CD14-positive monocyte (primary cell): ENCODE measurements at regions not wholly inside any gene's neighbourhood (a gene's known extent, or its start where the extent isn't known, plus 50 kb on each side); places are given as distances from the start of the nearest gene placed in this dataset.

Source experiments
- DNase-seq, 3 donors: peaks; one replicate each; pipeline ENCODE4 v3.0.0-alpha.2; 2011 to 2022
- H2AFZ ChIP-seq: 2 replicates; pipeline ENCODE4 v1.6.0; 2012; ENCODE audit warnings: mild to moderate bottlenecking, low read depth, low read length, inconsistent platforms; ENCODE audit not compliant: insufficient read depth, poor library complexity, severe bottlenecking
- H3K27ac ChIP-seq, 2 donors: 1 replicate in 1 of 2; 2 replicates in 1 of 2; pipeline ENCODE4 v1.5.1; 2012 to 2013; ENCODE audit warnings: low read length in 2 of 2, control low read depth in 1 of 2, inconsistent platforms in 1 of 2, low read depth in 1 of 2, mild to moderate bottlenecking in 1 of 2
- H3K27me3 ChIP-seq, 2 donors: one replicate each; pipeline versions ENCODE4 v1.6.0 to v1.6.1; 2011 to 2013; ENCODE audit warnings: low read length in 2 of 2; ENCODE audit not compliant: control insufficient read depth in 2 of 2, insufficient read depth in 2 of 2
- H3K36me3 ChIP-seq, 2 donors: replicated peaks in 1 of 2; 1 replicate in 1 of 2; 2 replicates in 1 of 2; pipeline versions ENCODE4 v1.5.1 to v1.6.1; 2012 to 2013; ENCODE audit warnings: low read length in 2 of 2, control low read depth in 1 of 2, inconsistent platforms in 1 of 2, mild to moderate bottlenecking in 1 of 2; ENCODE audit not compliant: insufficient read depth in 2 of 2, control insufficient read depth in 1 of 2
- H3K4me1 ChIP-seq, 2 donors: 1 replicate in 1 of 2; 2 replicates in 1 of 2; pipeline versions ENCODE4 v1.5.1 to v1.6.1; 2012 to 2013; ENCODE audit warnings: low read length in 2 of 2, control low read depth in 1 of 2, inconsistent platforms in 1 of 2, mild to moderate bottlenecking in 1 of 2, moderate library complexity in 1 of 2; ENCODE audit not compliant: insufficient read depth in 2 of 2, control insufficient read depth in 1 of 2
- H3K4me2 ChIP-seq: replicated peaks from 2 replicates; pipeline ENCODE3; 2012; ENCODE audit warnings: low read length, moderate library complexity, mild to moderate bottlenecking; ENCODE audit not compliant: poor library complexity, severe bottlenecking; ENCODE audit errors: extremely low read depth
- H3K4me3 ChIP-seq, 3 experiments: fragments of 200-600 bp in 1 of 3; sonication (generic) in 1 of 3; replicated peaks in 1 of 3; 1 replicate in 2 of 3; 2 replicates in 1 of 3; pipeline ENCODE4 v1.5.1; 2011 to 2013; ENCODE audit warnings: low read length in 3 of 3, mild to moderate bottlenecking in 3 of 3, control low read depth in 2 of 3, low read depth in 2 of 3, inconsistent platforms in 1 of 3, moderate library complexity in 1 of 3
- H3K79me2 ChIP-seq: 2 replicates; pipeline ENCODE4 v1.6.0; 2012; ENCODE audit warnings: mild to moderate bottlenecking, control low read depth, inconsistent platforms, low read length, moderate library complexity; ENCODE audit not compliant: insufficient read depth
- H3K9ac ChIP-seq: 2 replicates; pipeline ENCODE4 v1.6.0; 2017; ENCODE audit warnings: low read length, mild to moderate bottlenecking; ENCODE audit not compliant: insufficient read depth, poor library complexity, severe bottlenecking
- H3K9me3 ChIP-seq, 2 donors: replicated peaks in 1 of 2; 1 replicate in 1 of 2; 2 replicates in 1 of 2; pipeline versions ENCODE4 v1.5.1 to v1.6.1; 2012 to 2013; ENCODE audit warnings: low read length in 2 of 2, control low read depth in 1 of 2; ENCODE audit not compliant: control insufficient read depth in 1 of 2, insufficient read depth in 1 of 2
- H4K20me1 ChIP-seq: 2 replicates; pipeline ENCODE4 v1.6.0; 2012; ENCODE audit warnings: mild to moderate bottlenecking, low read length, control low read depth, moderate library complexity; ENCODE audit not compliant: insufficient read depth
- H3K27ac Mint-ChIP-seq, 7 donors: one replicate each; pipeline ENCODE4 v1.8.0; 2020; ENCODE audit warnings: mild to moderate bottlenecking in 7 of 7, mixed read lengths in 7 of 7, moderate library complexity in 6 of 7, inconsistent platforms in 2 of 7
- H3K27me3 Mint-ChIP-seq, 3 donors: one replicate each; pipeline ENCODE4 v1.8.0; 2021 to 2022; ENCODE audit warnings: low read depth in 3 of 3, mild to moderate bottlenecking in 3 of 3, mixed read lengths in 3 of 3, moderate library complexity in 3 of 3, inconsistent platforms in 1 of 3
- H3K36me3 Mint-ChIP-seq, 2 donors: one replicate each; pipeline ENCODE4 v1.8.0; 2020; ENCODE audit warnings: mixed read lengths in 2 of 2, inconsistent platforms in 1 of 2, mild to moderate bottlenecking in 1 of 2
- H3K4me1 Mint-ChIP-seq: one replicate; pipeline ENCODE4 v1.8.0; 2020; ENCODE audit warnings: mild to moderate bottlenecking, mixed read lengths
- H3K4me3 Mint-ChIP-seq, 2 donors: one replicate each; pipeline ENCODE4 v1.8.0; 2020; ENCODE audit warnings: mild to moderate bottlenecking in 2 of 2, mixed read lengths in 2 of 2, moderate library complexity in 1 of 2
- H3K9me3 Mint-ChIP-seq, 7 donors: one replicate each; pipeline ENCODE4 v1.8.0; 2020 to 2022; ENCODE audit warnings: mixed read lengths in 7 of 7, mild to moderate bottlenecking in 6 of 7, moderate library complexity in 6 of 7, inconsistent platforms in 2 of 7
- WGBS: methylation state at CpG from one replicate; pipeline ENCODE4 v1.1.5; 2013; ENCODE audit warnings: missing lambda C conversion rate; ENCODE audit not compliant: insufficient coverage; 5-methylcytosine and 5-hydroxymethylcytosine counted together
- intact Hi-C, 2 donors: fragments of 100-400 bp; cut with micrococcal nuclease; formaldehyde crosslinking; loops; one replicate each; pipeline versions ENCODE4 v1.15.0 to v1.15.1; 2023
- TF ChIP-seq, protein P1 (sequence below): fragments of 200-600 bp; IDR thresholded peaks from one replicate; pipeline ENCODE4 v1.8.0; 2022; ENCODE audit warnings: antibody characterized with exemption, mild to moderate bottlenecking

DNA sequence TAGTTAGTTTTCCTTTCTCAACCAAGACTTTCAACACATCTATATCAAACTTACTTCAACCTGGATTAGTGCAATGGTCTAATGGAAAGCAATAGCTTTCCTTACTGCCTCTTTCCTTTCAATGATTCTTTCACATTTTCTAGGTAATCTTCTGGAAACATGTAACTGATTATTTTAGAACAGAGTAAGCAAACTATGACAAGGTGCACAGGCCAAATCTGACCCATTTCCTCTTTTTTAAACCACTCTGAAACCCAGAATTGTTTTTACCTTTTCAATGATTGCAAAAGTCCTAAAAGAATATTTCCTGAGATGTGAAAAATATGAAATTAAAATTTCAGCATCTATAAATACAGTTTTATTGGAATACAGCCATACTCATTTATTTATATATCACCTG is 81.6 kb upstream of the TMTC2 start:
- no peak overlapping the region for H3K9ac ChIP-seq
- intact Hi-C loops: no loop called here
- H3K36me3 ChIP-seq: no peaks in the 10 kb centered on the region
- Mint-ChIP-seq H3K4me1 (no peaks in the 10 kb centered on the region), H3K36me3 (no peaks in the 10 kb centered on the region), H3K27me3 (peaks cover 0 to 1% (median 0%) of the 10 kb centered on the region in 3 donors), H3K4me3 (no peak overlapping the region), H3K27ac (no peak overlapping the region), H3K9me3 (peaks cover 0 to 4% (median 2%) of the 10 kb centered on the region in 7 donors)
- DNase-seq: no peak
- H3K4me1 ChIP-seq: no peaks in the 10 kb centered on the region
- H3K79me2 ChIP-seq: no peaks in the 10 kb centered on the region
- H3K27ac ChIP-seq: no peak overlapping the region
- H3K27me3 ChIP-seq: no peaks in the 10 kb centered on the region
- no peak overlapping the region for H3K4me3 ChIP-seq
- H3K9me3 ChIP-seq: no peaks in the 10 kb centered on the region
- no peak overlapping the region for H2AFZ ChIP-seq
- H4K20me1 ChIP-seq: no peaks in the 10 kb centered on the region
- TF ChIP-seq, protein P1, sequence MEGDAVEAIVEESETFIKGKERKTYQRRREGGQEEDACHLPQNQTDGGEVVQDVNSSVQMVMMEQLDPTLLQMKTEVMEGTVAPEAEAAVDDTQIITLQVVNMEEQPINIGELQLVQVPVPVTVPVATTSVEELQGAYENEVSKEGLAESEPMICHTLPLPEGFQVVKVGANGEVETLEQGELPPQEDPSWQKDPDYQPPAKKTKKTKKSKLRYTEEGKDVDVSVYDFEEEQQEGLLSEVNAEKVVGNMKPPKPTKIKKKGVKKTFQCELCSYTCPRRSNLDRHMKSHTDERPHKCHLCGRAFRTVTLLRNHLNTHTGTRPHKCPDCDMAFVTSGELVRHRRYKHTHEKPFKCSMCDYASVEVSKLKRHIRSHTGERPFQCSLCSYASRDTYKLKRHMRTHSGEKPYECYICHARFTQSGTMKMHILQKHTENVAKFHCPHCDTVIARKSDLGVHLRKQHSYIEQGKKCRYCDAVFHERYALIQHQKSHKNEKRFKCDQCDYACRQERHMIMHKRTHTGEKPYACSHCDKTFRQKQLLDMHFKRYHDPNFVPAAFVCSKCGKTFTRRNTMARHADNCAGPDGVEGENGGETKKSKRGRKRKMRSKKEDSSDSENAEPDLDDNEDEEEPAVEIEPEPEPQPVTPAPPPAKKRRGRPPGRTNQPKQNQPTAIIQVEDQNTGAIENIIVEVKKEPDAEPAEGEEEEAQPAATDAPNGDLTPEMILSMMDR: no peak
- H3K4me2 ChIP-seq: no peak overlapping the region

DNA sequence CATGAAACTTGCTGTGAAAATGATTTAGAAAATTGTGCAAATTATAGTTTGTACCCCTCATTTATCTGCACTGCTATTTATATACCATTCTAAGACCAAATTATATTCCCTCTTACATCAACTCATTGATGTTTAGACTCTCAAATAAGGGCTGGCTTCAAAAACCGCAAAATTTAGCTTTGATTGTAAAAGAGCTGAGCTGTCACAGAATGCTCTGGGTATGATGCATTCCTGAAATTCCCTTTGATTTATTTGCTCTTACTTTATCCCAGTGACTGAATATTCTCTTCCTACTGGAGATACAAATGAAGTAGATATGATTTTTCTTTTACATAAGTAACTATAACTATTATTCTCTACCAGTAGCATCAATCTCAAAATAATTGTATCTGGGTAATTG is 78.0 kb upstream of the TMTC2 start:
- TF ChIP-seq, protein P1: no peak
- H3K4me3 Mint-ChIP-seq: no peak overlapping the region
- intact Hi-C loops: no loop called here
- Histone ChIP-seq H3K4me3 (no peak overlapping the region), H3K27ac (no peak overlapping the region), H3K4me1 (no peaks in the 10 kb centered on the region), H3K27me3 (no peaks in the 10 kb centered on the region), H3K9ac (no peak overlapping the region), H3K4me2 (no peak overlapping the region), H3K79me2 (no peaks in the 10 kb centered on the region), H3K36me3 (no peaks in the 10 kb centered on the region), H4K20me1 (no peaks in the 10 kb centered on the region), H3K9me3 (no peaks in the 10 kb centered on the region), H2AFZ (no peak overlapping the region)
- WGBS: no CpG with 5 or more reads among the region's 1 CpG
- no peak overlapping the region for H3K27ac Mint-ChIP-seq
- H3K36me3 Mint-ChIP-seq: no peaks in the 10 kb centered on the region
- peaks cover 0 to 1% (median 0%) of the 10 kb centered on the region in 3 donors for H3K27me3 Mint-ChIP-seq
- DNase-seq: no peak
- peaks cover 0 to 4% (median 2%) of the 10 kb centered on the region in 7 donors for H3K9me3 Mint-ChIP-seq
- no peaks in the 10 kb centered on the region for H3K4me1 Mint-ChIP-seq
